SK-N-SH (cell line): ENCODE measurements at regions not wholly inside any gene's neighbourhood (a gene's known extent, or its start where the extent isn't known, plus 50 kb on each side); places are given as distances from the start of the nearest gene placed in this dataset.

Experiments used
- CTCF ChIA-PET: fragments of 300-600, 350-600 bp; formaldehyde crosslinking; extraction: SDS; loops from one replicate; lab custom pipeline; 2021; lab: Yijun Ruan, JAX
- POLR2A ChIA-PET: fragments of 350-600 bp; sonication (Branson Sonifier 250); formaldehyde crosslinking; extraction: SDS; loops from one replicate; lab custom pipeline; 2020; ENCODE audit warnings: antibody characterized with exemption, inconsistent platforms; lab: Yijun Ruan, JAX
- DNase-seq: peaks from one replicate; pipeline ENCODE4 v3.0.0; 2012
- H2AFZ ChIP-seq: fragments of 200-600 bp; sonication (generic); 2 replicates; pipeline ENCODE4 v1.8.1; 2016; ENCODE audit warnings: antibody characterized with exemption, mild to moderate bottlenecking, low read depth
- H3F3A ChIP-seq: fragments of 200-600 bp; sonication (generic); replicated peaks from 2 replicates; pipeline ENCODE3; 2016; ENCODE audit warnings: antibody characterized with exemption, mild to moderate bottlenecking; ENCODE audit not compliant: insufficient read depth
- H3K27ac ChIP-seq, 2 experiments: fragments of 200-500 bp in 1 of 2; fragments of 200-600 bp in 1 of 2; sonication (Bioruptor generic) in 1 of 2; sonication (generic), shearing (Covaris generic) in 1 of 2; 2 replicates each; pipeline versions ENCODE4 v1.5.1 to v1.6.1; 2014 to 2016; ENCODE audit warnings: low read depth in 2 of 2, inconsistent platforms in 1 of 2, low read length in 1 of 2, mild to moderate bottlenecking in 1 of 2, mixed read lengths in 1 of 2
- H3K27me3 ChIP-seq: fragments of 200-600 bp; sonication (generic), shearing (Covaris generic); 2 replicates; pipeline ENCODE4 v1.6.1; 2016; ENCODE audit warnings: mixed run types; ENCODE audit not compliant: insufficient read depth
- H3K36me3 ChIP-seq, 2 experiments: fragments of 200-500 bp in 1 of 2; fragments of 200-600 bp in 1 of 2; sonication (Bioruptor generic) in 1 of 2; sonication (generic) in 1 of 2; replicated peaks in 1 of 2; 2 replicates each; pipeline versions ENCODE3 to v1.5.1; 2014 to 2016; ENCODE audit warnings: low read length in 1 of 2, mild to moderate bottlenecking in 1 of 2; ENCODE audit not compliant: insufficient read depth in 2 of 2, control insufficient read depth in 1 of 2
- H3K4me1 ChIP-seq, 2 experiments: fragments of 200-500 bp in 1 of 2; fragments of 200-600 bp in 1 of 2; sonication (Bioruptor generic) in 1 of 2; sonication (generic), shearing (Covaris generic) in 1 of 2; 2 replicates each; pipeline versions ENCODE4 v1.5.1 to v1.6.1; 2014 to 2016; ENCODE audit warnings: low read depth in 1 of 2, low read length in 1 of 2, mixed run types in 1 of 2; ENCODE audit not compliant: insufficient read depth in 2 of 2, control insufficient read depth in 1 of 2
- H3K4me2 ChIP-seq: fragments of 200-600 bp; sonication (generic), shearing (Covaris generic); 2 replicates; pipeline ENCODE4 v1.6.1; 2017; ENCODE audit warnings: mixed run types
- H3K4me3 ChIP-seq, 2 experiments: fragments of 200-500 bp in 1 of 2; fragments of 200-600 bp in 1 of 2; sonication (Bioruptor generic) in 1 of 2; sonication (generic), shearing (Covaris generic) in 1 of 2; 2 replicates each; pipeline versions ENCODE4 v1.5.1 to v1.8.1; 2014 to 2016; ENCODE audit warnings: low read depth in 2 of 2, inconsistent platforms in 1 of 2, low read length in 1 of 2, mild to moderate bottlenecking in 1 of 2, mixed read lengths in 1 of 2, moderate library complexity in 1 of 2
- H3K79me2 ChIP-seq: fragments of 200-600 bp; sonication (generic); 2 replicates; pipeline ENCODE4 v1.8.1; 2017; ENCODE audit warnings: mild to moderate bottlenecking; ENCODE audit not compliant: insufficient read depth
- H3K9ac ChIP-seq: fragments of 200-600 bp; sonication (generic); 2 replicates; pipeline ENCODE4 v1.6.1; 2017; ENCODE audit warnings: mixed run types
- H3K9me2 ChIP-seq: fragments of 200-600 bp; sonication (generic); 2 replicates; pipeline ENCODE4 v1.6.1; 2017; ENCODE audit warnings: mixed run types
- H3K9me3 ChIP-seq: fragments of 200-600 bp; sonication (generic); 2 replicates; pipeline ENCODE4 v1.6.1; 2017; ENCODE audit warnings: mixed run types, mild to moderate bottlenecking, moderate library complexity
- H4K20me1 ChIP-seq: fragments of 200-600 bp; sonication (generic); 2 replicates; pipeline ENCODE4 v1.6.1; 2017; ENCODE audit warnings: mild to moderate bottlenecking, mixed run types; ENCODE audit not compliant: insufficient read depth
- EP300 ChIP-seq, 2 experiments: IDR thresholded peaks; 2 replicates each; pipeline versions ENCODE4 v1.4.0 to v1.6.1; 2012; ENCODE audit warnings: borderline replicate concordance in 1 of 2, low read depth in 1 of 2, low read length in 1 of 2
- FOXJ3 ChIP-seq: sonication (generic); formaldehyde crosslinking; IDR thresholded peaks from 2 replicates; pipeline ENCODE4 v1.5.1; 2020; ENCODE audit warnings: mild to moderate bottlenecking, missing genetic modification reagents
- JUND ChIP-seq: IDR thresholded peaks from 2 replicates; pipeline ENCODE4 v1.4.0; 2012
- MAX ChIP-seq: IDR thresholded peaks from 2 replicates; pipeline ENCODE4 v1.4.0; 2012; ENCODE audit warnings: low read depth
- MEF2A ChIP-seq: IDR thresholded peaks from 2 replicates; pipeline ENCODE4 v1.4.0; 2012; ENCODE audit warnings: low read depth, borderline replicate concordance
- PBX3 ChIP-seq: IDR thresholded peaks from 2 replicates; pipeline ENCODE4; 2012
- RAD21 ChIP-seq: IDR thresholded peaks from 2 replicates; pipeline ENCODE4 v1.6.1; 2012; ENCODE audit warnings: mild to moderate bottlenecking, low read length
- RFX5 ChIP-seq: IDR thresholded peaks from 2 replicates; pipeline ENCODE4 v1.6.1; 2012; ENCODE audit warnings: mild to moderate bottlenecking, improper control_type of control experiment, low read length
- SMC3 ChIP-seq: IDR thresholded peaks from 2 replicates; pipeline ENCODE4 v1.6.1; 2012; ENCODE audit warnings: low read depth, low read length, improper control_type of control experiment
- TAF1 ChIP-seq: IDR thresholded peaks from 2 replicates; pipeline ENCODE4 v1.6.1; 2012; ENCODE audit warnings: low read depth, mild to moderate bottlenecking, low read length, moderate library complexity, borderline replicate concordance
- TCF12 ChIP-seq: IDR thresholded peaks from 2 replicates; pipeline ENCODE4 v1.4.0; 2012
- TEAD4 ChIP-seq: IDR thresholded peaks from 2 replicates; pipeline ENCODE4 v1.4.0; 2012; ENCODE audit warnings: mild to moderate bottlenecking, borderline replicate concordance; ENCODE audit not compliant: insufficient read depth
- YY1 ChIP-seq: IDR thresholded peaks from 2 replicates; pipeline ENCODE4 v1.4.0; 2012; ENCODE audit warnings: low read depth, mild to moderate bottlenecking
- WGBS: methylation state at CpG from one replicate; pipeline ENCODE4 v1.1.6; 2017; ENCODE audit warnings: low lambda C conversion rate; 5-methylcytosine and 5-hydroxymethylcytosine counted together
- TF ChIP-seq, protein P1 (sequence below): IDR thresholded peaks from 2 replicates; pipeline ENCODE4 v1.6.1; 2012; ENCODE audit warnings: mild to moderate bottlenecking, low read depth, low read length, moderate library complexity
- TF ChIP-seq, protein P2 (sequence below): fragments of 150-350 bp; IDR thresholded peaks from 2 replicates; pipeline ENCODE4 v1.6.1; 2017; ENCODE audit warnings: antibody characterized with exemption, low read length, low read depth, borderline replicate concordance

DNA sequence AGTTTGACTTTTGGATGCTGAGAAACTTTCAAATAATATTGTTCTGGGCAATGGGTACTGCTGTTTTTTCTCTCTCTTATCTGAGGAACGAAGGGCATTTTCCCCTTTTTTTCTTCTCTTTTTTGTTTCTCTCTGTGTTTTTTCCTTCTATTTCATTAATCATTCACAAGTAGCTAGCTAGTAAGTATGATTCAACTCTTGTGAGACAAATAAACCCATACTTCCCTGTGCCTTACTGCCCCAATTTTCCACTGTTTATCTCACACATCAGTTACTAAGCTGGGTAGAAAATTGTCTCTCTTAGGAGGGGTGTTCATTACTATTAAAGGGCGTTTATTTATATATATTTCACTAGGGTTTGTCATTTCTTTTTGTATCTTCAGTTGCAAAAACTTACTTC is 437.6 kb downstream of the RERGL start:
- no peak overlapping the region for H3K9ac ChIP-seq
- H4K20me1 ChIP-seq, result no peaks in the 10 kb centered on the region
- H2AFZ ChIP-seq, result no peak overlapping the region; the same call in 1 of the 2 replicates
- H3K9me2 ChIP-seq, result no peaks in the 10 kb centered on the region; the same call in 1 of the 2 replicates
- DNase-seq, result no peak
- no peaks in the 10 kb centered on the region for H3K4me1 ChIP-seq
- POLR2A ChIA-PET, result no interaction called here
- TF ChIP-seq JUND, result no peak
- TF ChIP-seq, protein P1, sequence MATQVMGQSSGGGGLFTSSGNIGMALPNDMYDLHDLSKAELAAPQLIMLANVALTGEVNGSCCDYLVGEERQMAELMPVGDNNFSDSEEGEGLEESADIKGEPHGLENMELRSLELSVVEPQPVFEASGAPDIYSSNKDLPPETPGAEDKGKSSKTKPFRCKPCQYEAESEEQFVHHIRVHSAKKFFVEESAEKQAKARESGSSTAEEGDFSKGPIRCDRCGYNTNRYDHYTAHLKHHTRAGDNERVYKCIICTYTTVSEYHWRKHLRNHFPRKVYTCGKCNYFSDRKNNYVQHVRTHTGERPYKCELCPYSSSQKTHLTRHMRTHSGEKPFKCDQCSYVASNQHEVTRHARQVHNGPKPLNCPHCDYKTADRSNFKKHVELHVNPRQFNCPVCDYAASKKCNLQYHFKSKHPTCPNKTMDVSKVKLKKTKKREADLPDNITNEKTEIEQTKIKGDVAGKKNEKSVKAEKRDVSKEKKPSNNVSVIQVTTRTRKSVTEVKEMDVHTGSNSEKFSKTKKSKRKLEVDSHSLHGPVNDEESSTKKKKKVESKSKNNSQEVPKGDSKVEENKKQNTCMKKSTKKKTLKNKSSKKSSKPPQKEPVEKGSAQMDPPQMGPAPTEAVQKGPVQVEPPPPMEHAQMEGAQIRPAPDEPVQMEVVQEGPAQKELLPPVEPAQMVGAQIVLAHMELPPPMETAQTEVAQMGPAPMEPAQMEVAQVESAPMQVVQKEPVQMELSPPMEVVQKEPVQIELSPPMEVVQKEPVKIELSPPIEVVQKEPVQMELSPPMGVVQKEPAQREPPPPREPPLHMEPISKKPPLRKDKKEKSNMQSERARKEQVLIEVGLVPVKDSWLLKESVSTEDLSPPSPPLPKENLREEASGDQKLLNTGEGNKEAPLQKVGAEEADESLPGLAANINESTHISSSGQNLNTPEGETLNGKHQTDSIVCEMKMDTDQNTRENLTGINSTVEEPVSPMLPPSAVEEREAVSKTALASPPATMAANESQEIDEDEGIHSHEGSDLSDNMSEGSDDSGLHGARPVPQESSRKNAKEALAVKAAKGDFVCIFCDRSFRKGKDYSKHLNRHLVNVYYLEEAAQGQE, result no peak
- no peak for TF ChIP-seq TCF12
- no peak for TF ChIP-seq TEAD4
- no peak for TF ChIP-seq YY1
- TF ChIP-seq RAD21, result no peak
- no peak for TF ChIP-seq MAX
- TF ChIP-seq MEF2A, result no peak
- TF ChIP-seq FOXJ3 (CRISPR knock-in tag), result no peak
- no peak for TF ChIP-seq TAF1
- TF ChIP-seq, protein P2, sequence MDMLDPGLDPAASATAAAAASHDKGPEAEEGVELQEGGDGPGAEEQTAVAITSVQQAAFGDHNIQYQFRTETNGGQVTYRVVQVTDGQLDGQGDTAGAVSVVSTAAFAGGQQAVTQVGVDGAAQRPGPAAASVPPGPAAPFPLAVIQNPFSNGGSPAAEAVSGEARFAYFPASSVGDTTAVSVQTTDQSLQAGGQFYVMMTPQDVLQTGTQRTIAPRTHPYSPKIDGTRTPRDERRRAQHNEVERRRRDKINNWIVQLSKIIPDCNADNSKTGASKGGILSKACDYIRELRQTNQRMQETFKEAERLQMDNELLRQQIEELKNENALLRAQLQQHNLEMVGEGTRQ, result no peak
- no peak for TF ChIP-seq EP300 (IDR thresholded peaks at IDR 0.05; ENCODE audit: borderline replicate concordance in 1 of 2, low read depth in 1 of 2, low read length in 1 of 2)
- no peak for TF ChIP-seq SMC3
- no peak for TF ChIP-seq PBX3
- no peak for TF ChIP-seq RFX5
- TF ChIP-seq, all 33 proteins: peak for 0
- Histone ChIP-seq H3K4me3 (no peak overlapping the region), H3K27me3 (no peaks in the 10 kb centered on the region), H3K79me2 (no peaks in the 10 kb centered on the region), H3K9me3 (no peaks in the 10 kb centered on the region), H3K27ac (no peak overlapping the region), H3F3A (no peaks in the 10 kb centered on the region), H3K36me3 (no peaks in the 10 kb centered on the region), H3K4me2 (no peak overlapping the region)
- 3% methylated on average over 2 of the region's 2 CpGs for WGBS
- CTCF ChIA-PET, result interaction anchor here (0.6 to 0.9 kb wide), 3 partner anchors 10 to 1305 kb away, joined by 3 read pairs; partner anchors contain the start of gene MGST1
